ENCODE measurements at regions not wholly inside any gene's neighbourhood (a gene's known extent, or its start where the extent isn't known, plus 50 kb on each side); places are given as distances from the start of the nearest gene placed in this dataset.
"Not testable (repeated sequence)": the region's sequence is repeated elsewhere in the genome, so short reads cannot be mapped to it uniquely, and the experiment has no call there.

DNA sequence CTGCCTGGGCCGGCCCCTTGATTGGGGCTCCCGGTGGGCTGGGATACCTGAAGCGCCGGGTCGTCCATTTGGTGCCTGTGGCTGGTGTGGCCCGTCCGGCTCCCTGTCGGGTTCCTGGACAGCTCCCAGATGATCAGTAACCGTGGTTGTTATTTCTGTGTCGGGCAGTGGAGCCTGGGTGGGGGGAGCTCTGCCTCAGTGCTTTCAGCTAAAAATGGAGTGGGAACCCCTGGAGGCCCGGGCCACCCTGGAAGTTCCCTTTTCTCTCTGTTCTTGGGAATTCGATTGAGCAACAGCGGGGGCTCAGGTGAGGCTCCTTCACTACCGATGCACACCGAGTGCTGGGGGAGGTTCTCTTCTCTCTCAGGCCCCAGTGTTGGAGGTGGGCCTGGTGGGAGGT, 197.4 kb downstream of the TMEM121 start:
- not testable (repeated sequence) for H3K36me3 ChIP-seq (replicated peaks; ENCODE audit: control insufficient read depth, insufficient read depth, low read length); H3K4me3 ChIP-seq (ENCODE audit: insufficient read depth, low read depth, low read length); H3K27me3 ChIP-seq (ENCODE audit: control insufficient read depth, insufficient read depth, low read length); DNase-seq

DNA sequence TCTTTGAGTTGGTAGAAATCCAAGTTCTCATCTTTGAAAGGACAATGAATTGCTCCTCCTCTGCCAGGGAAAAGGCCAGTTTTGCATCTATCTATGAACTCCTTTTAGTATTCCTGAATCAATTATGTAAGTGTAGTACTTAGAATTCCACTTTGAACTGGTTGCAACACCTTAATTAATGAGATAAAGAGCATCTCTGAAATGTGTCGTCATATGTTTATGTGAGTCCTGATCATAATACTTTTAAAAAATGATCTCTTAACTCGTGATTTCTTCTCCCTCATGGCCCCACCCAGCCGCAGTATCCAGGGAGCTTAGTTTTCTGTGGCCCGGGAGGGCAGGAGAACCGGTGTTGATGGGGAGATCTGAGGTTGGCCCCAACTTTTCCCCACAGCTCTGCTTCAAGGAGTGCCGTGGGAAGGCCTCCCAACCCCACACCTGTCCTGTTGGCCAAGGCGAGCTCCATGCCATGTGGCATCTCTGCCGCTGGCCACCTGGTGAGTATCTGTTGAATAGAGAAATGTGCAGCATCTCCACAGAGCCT, 203.5 kb downstream of the TMEM121 start:
- not testable (repeated sequence) for H3K4me3 ChIP-seq (ENCODE audit: insufficient read depth, low read depth, low read length); H3K27me3 ChIP-seq (ENCODE audit: control insufficient read depth, insufficient read depth, low read length); H3K36me3 ChIP-seq (replicated peaks; ENCODE audit: control insufficient read depth, insufficient read depth, low read length); DNase-seq

DNA sequence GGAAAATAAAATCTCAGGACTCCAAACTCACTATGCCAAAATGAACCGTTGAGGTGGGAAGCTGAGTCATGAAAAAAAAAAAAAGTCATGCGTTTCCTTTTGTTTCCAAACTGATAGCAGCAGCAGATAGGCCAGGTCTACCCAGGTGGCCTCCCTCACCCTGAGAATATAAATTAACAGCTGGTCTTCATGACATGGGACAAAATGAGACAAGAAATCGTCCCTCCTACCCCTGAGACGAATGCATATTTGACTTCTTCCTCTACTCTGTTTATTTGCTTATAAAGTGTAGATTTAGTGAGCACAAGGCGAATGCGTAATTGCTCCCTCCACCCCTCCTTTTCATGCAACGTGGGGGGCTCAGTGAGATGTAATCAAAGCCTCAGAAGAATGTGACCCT, 204.3 kb downstream of the TMEM121 start:
- H3K4me3 ChIP-seq (ENCODE audit: insufficient read depth, low read depth, low read length); H3K36me3 ChIP-seq (replicated peaks; ENCODE audit: control insufficient read depth, insufficient read depth, low read length); H3K27me3 ChIP-seq (ENCODE audit: control insufficient read depth, insufficient read depth, low read length); DNase-seq: not testable (repeated sequence)

DNA sequence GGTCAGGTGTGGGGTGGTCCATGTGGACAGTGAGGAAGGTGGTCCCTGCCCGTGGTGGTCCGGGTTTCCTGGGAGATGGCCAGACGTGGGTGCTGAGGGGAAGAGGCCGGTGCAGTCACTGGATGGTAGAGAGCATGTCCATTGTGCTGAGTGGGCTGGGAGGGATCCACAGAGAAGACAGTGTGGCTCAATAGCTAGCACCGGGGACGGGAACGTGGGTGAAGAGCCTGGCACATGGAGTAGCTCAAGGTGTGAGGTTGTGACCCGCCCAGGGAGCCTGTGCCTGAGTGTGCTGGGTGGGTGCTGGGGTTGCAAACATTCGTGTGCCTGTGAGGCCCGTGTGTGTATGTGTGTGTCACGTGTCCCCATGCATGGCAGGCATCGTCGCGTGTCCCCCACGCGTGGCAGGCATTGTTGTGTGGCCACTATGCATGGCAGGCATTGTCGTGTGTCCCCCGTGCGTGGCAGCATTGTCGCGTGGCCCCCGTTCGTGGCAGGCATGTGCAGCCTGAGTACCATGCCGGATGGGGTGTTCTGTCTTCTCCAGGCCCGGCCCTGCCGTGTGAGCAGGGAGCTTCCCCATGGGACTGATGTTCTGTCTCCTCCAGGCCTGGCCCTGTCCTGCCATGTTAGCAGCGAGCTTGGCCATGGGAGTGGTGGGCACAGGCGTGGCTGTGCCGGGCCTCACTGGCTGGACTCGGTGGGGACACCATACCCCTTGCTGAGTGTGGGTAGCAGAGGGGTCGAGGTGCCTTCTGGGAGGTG, 205.0 kb downstream of the TMEM121 start:
- not testable (repeated sequence) for H3K4me3 ChIP-seq (ENCODE audit: insufficient read depth, low read depth, low read length); H3K27me3 ChIP-seq (ENCODE audit: control insufficient read depth, insufficient read depth, low read length); H3K36me3 ChIP-seq (replicated peaks; ENCODE audit: control insufficient read depth, insufficient read depth, low read length); DNase-seq

DNA sequence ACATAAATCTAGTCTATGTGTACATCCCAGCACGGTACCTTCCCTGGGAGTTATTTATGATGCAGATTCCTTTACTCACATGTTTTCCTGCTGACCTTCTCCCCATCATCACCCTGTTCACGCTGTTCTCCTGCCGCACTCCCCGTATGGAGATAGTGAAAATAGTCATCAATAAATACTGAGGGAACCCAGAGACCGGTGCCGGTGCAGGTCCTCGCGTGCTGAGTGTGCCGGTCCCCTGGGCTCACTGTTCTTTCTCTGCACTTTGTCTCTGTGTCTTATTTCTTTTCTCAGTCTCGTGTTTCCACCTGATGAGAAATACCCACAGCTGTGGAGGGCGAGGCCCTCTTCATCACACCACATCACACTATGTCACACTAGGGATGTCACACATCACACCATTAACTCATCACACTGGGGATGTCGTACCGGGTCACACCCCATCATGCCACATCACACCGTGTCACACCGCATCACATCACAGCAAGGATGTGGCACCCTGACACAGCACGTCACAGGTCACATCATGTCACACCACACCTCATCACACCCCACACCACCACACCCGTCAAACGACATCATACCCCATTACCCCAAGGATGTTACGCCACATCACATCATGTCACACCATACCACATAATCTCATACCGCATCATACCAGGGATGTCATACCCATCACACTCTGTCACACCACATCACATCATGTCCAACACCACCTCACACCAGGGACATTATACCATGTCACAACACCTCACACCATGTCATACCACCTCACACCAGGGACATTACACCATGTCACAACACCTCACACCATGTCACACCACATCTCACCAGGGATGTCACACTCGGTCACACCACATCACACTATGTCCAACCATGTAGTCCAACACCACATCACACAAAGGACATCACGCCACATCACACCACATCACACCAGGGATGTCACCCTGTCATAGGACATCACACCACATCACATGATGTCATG, 207.0 kb downstream of the TMEM121 start:
- H3K36me3 ChIP-seq (replicated peaks; ENCODE audit: control insufficient read depth, insufficient read depth, low read length), result no peaks in the 10 kb centered on the region
- no peak overlapping the region for H3K4me3 ChIP-seq (ENCODE audit: insufficient read depth, low read depth, low read length)
- no peaks in the 10 kb centered on the region for H3K27me3 ChIP-seq (ENCODE audit: control insufficient read depth, insufficient read depth, low read length)
- DNase-seq, result peak; percentile 29

DNA sequence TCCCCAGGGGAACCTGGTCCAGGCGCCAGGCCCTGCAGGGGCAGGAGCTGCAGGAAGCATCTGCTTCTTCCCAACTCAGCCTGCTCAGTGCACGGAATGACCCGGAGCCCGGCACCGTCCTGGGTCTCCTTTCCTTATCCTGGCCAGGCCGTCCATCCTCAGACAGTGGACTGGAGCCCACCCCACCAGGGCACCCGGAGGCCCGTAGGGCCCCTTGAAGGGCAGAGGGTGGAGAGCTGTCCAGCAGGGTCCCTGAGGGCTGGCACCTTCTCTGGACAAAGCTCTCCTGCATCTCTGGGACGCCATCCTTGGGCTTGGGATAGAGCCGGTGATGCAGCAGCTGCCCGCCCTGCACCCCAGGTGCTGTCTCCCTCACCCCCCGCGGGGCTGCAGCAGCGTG, 207.9 kb downstream of the TMEM121 start:
- not testable (repeated sequence) for H3K4me3 ChIP-seq (ENCODE audit: insufficient read depth, low read depth, low read length); DNase-seq; H3K36me3 ChIP-seq (replicated peaks; ENCODE audit: control insufficient read depth, insufficient read depth, low read length); H3K27me3 ChIP-seq (ENCODE audit: control insufficient read depth, insufficient read depth, low read length)

DNA sequence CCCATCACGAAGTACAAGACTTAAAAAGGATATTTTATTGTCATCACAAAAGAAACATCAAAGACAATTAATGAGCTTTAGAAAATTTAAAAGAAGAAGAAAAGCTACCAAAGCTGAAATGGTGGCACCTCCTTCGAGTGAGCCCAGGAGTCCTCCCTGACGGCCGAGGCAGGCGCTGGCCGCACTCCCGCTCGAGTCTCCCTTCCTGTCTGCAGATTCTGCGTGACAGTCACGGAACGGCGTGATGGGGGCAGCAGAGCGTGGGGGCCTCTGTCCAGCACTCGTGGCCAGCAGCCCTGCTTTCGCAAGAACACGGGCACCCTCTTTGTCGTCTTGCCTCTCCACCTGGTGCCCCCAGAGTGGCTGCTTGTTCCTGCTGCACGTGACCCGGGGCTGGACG, 209.9 kb downstream of the TMEM121 start:
- not testable (repeated sequence) for H3K27me3 ChIP-seq (ENCODE audit: control insufficient read depth, insufficient read depth, low read length); DNase-seq; H3K4me3 ChIP-seq (ENCODE audit: insufficient read depth, low read depth, low read length); H3K36me3 ChIP-seq (replicated peaks; ENCODE audit: control insufficient read depth, insufficient read depth, low read length)

DNA sequence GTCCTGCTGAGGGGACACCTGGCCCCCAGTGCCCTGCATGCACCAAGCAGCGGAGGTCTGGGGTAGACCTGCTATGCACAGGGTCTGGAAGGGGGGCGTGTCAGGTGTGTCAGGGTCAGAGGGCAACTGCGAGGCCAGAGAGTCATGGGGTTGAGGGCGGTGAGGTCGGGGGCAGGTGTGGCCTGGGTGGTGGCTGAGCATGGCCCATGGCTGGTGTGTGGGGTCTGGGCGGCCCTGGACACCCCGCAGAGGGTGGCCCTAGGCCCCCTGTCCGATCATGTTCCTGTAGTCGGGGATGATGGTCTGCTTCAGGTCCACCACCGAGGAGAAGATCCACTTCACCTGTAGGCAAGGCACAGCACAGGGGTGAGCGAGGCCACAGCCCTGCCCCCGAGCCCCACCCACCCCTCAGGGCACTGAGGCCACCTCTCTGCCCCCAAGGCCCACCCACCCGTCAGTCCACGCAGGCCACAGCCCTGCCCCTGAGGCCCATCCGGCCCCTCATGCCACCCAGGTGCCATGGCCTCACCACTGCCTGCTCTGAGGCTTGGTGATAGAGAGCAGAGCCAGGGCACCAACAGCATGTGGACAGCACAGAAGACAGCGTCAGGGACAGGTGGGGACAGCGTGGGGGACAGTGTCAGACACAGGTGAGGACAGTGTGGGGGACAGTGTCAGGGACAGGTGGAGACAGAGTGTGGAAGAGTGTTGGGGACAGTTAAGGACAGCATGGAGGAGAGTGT, 211.3 kb downstream of the TMEM121 start:
- H3K36me3 ChIP-seq (replicated peaks; ENCODE audit: control insufficient read depth, insufficient read depth, low read length), result no peaks in the 10 kb centered on the region

DNA sequence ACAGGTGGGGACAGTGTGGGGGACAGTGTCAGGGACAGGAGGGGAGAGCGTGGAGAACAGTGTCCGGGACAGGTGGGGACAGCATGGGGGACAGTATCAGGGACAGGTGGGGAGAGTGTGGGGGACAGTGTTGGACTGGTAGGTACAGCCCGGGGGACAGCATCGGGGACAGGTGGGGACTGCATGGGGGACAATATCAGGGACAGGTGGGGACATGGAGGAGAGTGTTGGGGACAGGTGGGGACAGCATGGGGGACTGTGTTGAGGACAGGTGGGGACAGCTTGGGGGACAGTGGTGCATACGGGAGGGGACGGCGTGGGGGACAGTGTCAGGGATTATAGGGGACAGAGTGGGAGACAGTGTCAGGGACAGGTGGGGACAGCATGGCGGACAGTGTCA, 212.3 kb downstream of the TMEM121 start:
- Histone ChIP-seq H3K36me3 (replicated peaks; ENCODE audit: control insufficient read depth, insufficient read depth, low read length) (no peaks in the 10 kb centered on the region), H3K4me3 (ENCODE audit: insufficient read depth, low read depth, low read length) (no peak overlapping the region), H3K27me3 (ENCODE audit: control insufficient read depth, insufficient read depth, low read length) (no peaks in the 10 kb centered on the region)
- DNase-seq, result no peak

More for the DNA sequence above, 211.3 kb downstream of the TMEM121 start:
- DNase-seq, result no peak
- H3K4me3 ChIP-seq (ENCODE audit: insufficient read depth, low read depth, low read length), result no peak overlapping the region
- no peaks in the 10 kb centered on the region for H3K27me3 ChIP-seq (ENCODE audit: control insufficient read depth, insufficient read depth, low read length)

DNA sequence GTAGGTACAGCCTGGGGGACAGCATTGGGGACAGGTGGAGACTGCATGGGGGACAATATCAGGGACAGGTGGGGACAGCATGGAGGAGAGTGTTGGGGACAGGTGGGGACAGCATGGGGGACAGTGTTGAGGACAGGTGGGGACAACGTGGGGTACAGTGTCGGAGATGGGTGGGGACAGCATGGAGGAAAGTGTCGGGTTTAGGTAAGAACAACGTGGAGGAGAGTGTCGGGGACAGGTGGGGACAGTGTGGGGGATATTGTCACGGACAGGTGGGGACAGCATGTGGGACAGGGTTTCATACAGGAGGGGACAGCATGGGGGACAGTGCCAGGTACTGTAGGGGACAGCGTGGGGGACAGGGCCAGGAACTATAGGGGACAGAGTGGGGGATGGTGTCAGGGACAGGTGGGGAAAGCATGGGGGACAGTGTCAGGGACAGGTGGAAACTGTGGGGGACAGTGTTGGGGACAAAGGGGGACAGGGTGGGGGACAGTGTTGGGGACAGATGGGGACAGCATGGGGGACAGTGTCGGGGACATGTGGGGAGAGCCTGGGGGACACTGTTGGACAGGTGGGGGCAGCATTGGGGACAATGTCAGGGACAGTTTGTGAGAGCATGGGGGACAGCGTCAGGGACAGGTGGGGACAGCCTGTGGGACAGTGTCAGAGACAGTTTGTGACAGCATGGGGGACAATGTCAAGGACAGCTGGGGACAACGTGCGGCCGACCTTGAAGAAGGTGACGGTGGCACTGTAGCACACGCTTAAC, 213.1 kb downstream of the TMEM121 start:
- DNase-seq, result no peak
- Histone ChIP-seq H3K27me3 (ENCODE audit: control insufficient read depth, insufficient read depth, low read length) (no peaks in the 10 kb centered on the region), H3K36me3 (replicated peaks; ENCODE audit: control insufficient read depth, insufficient read depth, low read length) (no peaks in the 10 kb centered on the region), H3K4me3 (ENCODE audit: insufficient read depth, low read depth, low read length) (no peak overlapping the region)

DNA sequence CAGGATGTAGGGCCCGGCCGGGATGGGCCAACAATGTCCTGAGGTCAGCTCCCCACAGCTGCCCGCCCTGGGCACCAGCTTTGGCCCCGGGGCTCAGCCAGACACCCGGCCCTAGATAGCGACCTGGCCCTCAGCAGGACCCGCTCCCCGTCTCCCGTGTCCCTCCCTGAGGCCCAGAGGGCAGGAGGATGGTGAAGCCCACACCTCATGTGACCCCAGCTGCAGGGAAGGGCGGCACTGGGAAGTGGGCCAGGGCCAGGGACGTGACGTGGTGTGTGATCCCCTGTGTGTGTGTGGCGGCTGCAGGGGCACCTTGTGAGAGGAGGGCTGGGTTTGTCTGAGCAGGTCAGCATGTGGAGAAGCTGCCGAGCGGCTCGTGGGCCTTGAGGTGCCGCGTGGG, 213.9 kb downstream of the TMEM121 start:
- not testable (repeated sequence) for H3K4me3 ChIP-seq (ENCODE audit: insufficient read depth, low read depth, low read length); H3K36me3 ChIP-seq (replicated peaks; ENCODE audit: control insufficient read depth, insufficient read depth, low read length); DNase-seq; H3K27me3 ChIP-seq (ENCODE audit: control insufficient read depth, insufficient read depth, low read length)

DNA sequence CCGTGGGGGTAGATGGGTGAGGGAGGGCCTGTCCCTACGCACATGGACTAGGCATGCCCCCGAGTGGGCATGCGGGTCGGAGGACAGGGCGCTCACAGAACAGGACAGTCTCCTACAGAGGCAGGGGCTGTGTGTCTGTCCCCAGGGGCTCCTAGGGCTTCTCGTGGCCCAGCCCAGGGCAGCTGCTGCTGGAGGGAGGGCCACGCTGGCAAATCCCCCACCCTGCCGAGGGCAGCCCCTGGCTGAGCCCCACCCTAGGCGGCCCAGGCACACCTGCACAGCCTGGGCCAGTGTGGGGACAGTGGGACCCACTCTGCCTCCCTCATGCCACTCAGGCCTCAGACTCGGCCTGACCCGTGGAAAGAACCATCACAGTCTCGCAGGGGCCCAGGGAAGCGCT, 214.6 kb downstream of the TMEM121 start:
- H3K27me3 ChIP-seq (ENCODE audit: control insufficient read depth, insufficient read depth, low read length); H3K36me3 ChIP-seq (replicated peaks; ENCODE audit: control insufficient read depth, insufficient read depth, low read length); H3K4me3 ChIP-seq (ENCODE audit: insufficient read depth, low read depth, low read length); DNase-seq: not testable (repeated sequence)

DNA sequence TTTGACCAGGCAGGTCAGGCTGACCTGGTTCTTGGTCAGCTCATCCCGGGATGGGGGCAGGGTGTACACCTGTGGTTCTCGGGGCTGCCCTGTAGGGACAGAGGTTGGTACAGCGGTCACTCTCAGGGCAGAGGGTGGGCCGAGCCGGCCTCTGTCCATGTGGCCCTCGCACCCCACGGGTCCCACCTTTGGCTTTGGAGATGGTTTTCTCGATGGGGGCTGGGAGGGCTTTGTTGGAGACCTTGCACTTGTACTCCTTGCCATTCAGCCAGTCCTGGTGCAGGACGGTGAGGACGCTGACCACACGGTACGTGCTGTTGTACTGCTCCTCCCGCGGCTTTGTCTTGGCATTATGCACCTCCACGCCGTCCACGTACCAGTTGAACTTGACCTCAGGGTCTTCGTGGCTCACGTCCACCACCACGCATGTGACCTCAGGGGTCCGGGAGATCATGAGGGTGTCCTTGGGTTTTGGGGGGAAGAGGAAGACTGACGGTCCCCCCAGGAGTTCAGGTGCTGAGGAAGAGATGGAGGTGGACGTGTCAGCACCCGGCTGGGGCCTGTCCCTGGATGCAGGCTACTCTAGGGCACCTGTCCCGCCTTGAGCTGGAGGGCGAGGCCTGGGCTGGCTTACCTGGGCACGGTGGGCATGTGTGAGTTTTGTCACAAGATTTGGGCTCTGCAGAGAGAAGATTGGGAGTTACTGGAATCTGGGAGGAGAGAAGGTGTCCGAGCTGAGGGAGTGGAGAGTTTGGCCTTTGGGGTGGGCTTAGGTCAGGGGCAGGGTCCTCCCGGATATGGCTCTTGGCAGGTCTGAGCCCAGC, 215.5 kb downstream of the TMEM121 start:
- H3K27me3 ChIP-seq (ENCODE audit: control insufficient read depth, insufficient read depth, low read length); H3K4me3 ChIP-seq (ENCODE audit: insufficient read depth, low read depth, low read length); H3K36me3 ChIP-seq (replicated peaks; ENCODE audit: control insufficient read depth, insufficient read depth, low read length); DNase-seq: not testable (repeated sequence)
